Choroid plexus epithelial cell (primary cell): ENCODE measurements at regions not wholly inside any gene's neighbourhood (a gene's known extent, or its start where the extent isn't known, plus 50 kb on each side); places are given as distances from the start of the nearest gene placed in this dataset.
"Not testable (repeated sequence)": the region's sequence is repeated elsewhere in the genome, so short reads cannot be mapped to it uniquely, and the experiment has no call there.

Experiments used
- DNase-seq: peaks from one replicate; pipeline ENCODE4 v3.0.0-alpha.2; 2010; ENCODE audit warnings: low read depth
- H3K4me3 ChIP-seq: 2 replicates; pipeline ENCODE4 v1.5.1; 2011; ENCODE audit warnings: low read depth, mild to moderate bottlenecking, control low read depth, low read length, moderate library complexity
- TF ChIP-seq, protein P1 (sequence below): conservative IDR thresholded peaks from 2 replicates; pipeline ENCODE4 v1.5.1; 2011; ENCODE audit warnings: low read depth, mild to moderate bottlenecking, control low read depth, inconsistent platforms, low read length, moderate library complexity

DNA sequence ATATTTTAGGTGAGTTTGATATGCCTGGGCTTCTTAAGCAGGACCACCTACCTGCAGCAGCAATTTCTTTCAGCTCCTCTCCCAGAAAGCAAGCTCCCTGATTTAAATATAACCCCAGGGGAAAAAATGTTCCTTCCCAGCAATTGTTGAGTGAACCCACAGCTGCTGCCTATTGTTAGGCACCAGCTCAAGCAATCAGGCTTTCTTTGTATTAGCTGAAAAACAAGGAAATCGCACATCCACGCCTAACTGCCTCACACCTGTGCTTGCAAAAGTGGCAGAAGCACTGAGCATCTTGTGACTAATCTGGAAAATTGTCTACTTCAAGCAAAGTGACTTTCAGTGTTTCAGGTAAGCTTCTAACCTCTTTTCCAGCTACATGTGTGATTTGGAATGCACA, 432.2 kb downstream of the SMARCA1 start:
- TF ChIP-seq, protein P1, sequence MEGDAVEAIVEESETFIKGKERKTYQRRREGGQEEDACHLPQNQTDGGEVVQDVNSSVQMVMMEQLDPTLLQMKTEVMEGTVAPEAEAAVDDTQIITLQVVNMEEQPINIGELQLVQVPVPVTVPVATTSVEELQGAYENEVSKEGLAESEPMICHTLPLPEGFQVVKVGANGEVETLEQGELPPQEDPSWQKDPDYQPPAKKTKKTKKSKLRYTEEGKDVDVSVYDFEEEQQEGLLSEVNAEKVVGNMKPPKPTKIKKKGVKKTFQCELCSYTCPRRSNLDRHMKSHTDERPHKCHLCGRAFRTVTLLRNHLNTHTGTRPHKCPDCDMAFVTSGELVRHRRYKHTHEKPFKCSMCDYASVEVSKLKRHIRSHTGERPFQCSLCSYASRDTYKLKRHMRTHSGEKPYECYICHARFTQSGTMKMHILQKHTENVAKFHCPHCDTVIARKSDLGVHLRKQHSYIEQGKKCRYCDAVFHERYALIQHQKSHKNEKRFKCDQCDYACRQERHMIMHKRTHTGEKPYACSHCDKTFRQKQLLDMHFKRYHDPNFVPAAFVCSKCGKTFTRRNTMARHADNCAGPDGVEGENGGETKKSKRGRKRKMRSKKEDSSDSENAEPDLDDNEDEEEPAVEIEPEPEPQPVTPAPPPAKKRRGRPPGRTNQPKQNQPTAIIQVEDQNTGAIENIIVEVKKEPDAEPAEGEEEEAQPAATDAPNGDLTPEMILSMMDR = no peak
- no peak overlapping the region for H3K4me3 ChIP-seq
- no peak for DNase-seq

DNA sequence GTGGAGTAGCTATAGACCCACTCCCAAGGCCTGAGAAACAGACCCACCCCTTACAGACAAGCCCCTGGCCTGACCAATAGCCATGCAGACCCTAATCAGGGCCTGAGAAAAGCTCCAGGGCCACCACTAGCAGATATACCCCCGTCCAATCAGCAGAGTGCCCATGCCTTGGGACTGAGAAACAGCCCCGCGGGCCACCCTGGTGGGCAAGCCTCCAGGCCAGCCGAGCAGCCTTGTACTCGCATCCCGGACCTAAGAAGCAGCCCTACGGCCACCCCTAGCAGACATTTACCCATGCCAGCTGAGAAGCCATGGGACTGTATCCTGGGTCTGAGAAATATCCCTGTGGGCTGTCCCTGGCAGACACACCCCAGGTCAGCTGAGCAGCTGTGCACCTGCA, 436.5 kb downstream of the SMARCA1 start:
- H3K4me3 ChIP-seq = no peak overlapping the region
- TF ChIP-seq, protein P1 = no peak
- DNase-seq = no peak

DNA sequence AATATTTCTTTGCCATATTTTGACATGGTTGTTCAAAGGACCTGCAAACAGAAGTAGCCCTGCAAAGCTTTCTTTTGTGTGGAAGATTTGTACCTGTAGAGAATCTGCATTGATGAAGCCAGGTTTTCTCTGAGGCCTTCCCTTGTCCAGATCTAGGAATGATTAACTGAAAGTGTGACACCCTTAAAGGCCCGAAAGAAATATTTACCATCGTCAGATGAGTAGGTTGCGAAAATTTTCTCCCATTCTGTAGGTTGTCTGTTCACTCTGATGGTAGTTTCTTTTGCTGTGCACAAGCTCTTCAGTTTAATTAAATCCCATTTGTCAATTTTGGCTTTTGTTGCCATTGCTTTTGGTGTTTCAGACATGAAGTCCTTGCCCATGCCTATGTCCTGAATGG, 439.0 kb downstream of the SMARCA1 start:
- DNase-seq, H3K4me3 ChIP-seq: not testable (repeated sequence)

DNA sequence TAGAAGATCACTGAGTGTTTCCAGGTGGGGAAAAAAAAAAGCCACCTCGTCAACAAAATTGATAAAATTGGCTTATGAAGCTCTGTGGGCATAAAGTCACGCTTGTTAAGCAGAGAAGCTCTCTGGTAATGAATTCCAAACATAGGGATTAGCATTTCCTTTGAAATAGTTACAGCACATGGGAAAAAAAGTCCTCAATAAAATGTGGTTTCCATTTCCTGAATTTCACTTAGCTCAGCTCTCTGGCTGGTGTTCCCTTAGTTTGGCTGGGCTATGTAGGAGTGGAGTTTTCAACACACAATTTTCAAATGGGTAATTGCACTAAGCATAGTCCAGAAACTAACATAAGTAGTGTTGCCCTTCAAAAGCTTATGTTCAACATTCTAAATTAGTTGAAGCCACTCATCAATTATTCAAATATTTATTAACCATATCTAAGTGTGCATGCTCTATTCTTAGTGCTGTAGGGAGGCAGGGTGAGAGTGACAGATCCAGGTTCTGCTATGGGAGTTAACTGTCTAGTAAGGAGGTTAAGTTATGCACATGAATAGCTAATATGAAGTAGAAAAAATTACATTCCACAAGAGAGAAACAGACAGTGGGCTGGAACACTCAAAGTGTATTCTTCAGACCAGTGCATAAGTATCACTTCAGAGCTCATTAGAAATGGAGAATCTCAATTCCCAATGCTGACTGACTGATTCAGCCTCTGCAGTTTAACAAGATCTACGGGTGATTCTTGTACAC, 445.7 kb downstream of the SMARCA1 start:
- TF ChIP-seq, protein P1 = no peak
- DNase-seq = no peak
- H3K4me3 ChIP-seq = no peak overlapping the region

DNA sequence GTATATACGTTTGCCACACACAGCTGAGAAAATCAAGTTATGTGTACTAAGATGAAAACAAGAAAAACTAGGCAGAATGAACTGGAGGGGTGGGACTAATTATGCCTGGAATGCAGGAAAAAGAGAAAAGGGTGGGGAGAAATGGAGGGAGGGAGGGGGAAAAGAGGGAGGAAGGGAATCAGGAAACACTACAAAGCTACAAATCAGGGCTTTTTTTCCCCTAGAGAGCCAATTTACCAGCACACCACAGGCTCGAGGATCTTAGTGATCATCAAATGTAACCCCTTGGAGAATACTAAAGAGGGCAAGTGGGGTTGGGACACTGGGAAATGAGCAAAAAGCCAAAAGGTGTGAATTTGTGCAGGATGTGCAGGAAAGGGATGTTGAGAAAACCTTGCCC, 451.9 kb downstream of the SMARCA1 start:
- DNase-seq = no peak
- TF ChIP-seq, protein P1 = no peak
- no peak overlapping the region for H3K4me3 ChIP-seq

DNA sequence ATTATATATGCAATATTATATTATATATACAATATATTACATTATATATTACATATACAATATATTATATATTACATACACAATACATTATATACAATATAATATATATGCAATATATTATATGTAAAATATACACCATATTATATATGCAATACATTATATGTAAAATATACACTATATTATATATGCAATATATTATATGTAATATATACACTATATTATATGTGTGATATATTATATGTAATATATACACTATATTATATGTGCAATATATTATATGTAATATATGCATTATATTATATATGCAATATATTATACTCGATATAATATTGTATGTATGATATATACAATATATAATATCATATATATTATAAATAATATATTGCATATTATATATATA, 457.4 kb downstream of the SMARCA1 start:
- no peak for DNase-seq
- H3K4me3 ChIP-seq = no peak overlapping the region
- TF ChIP-seq, protein P1 = no peak

DNA sequence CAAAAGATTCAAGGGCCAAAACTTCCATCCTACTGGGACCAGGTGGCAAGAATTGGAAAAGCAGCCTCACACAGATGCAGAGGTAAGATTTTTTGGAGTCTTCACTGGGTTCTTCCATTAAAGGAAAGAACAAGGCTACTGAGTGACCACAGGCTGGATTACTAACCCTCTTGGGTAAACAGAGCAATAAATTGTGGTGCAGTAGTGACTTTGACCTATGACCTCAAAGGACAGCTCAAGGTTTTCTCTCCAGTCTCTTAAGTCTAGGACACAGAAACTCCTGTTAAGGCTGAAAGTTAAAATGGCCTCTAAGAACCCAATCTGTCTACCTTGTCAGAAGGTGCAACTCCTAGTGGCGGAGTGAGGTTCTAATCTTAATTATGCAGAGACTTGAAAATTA, 464.9 kb downstream of the SMARCA1 start:
- no peak overlapping the region for H3K4me3 ChIP-seq

More for the DNA sequence above, 464.9 kb downstream of the SMARCA1 start:
- TF ChIP-seq, protein P1 = no peak
- no peak for DNase-seq
